ENCODE measurements at regions not wholly inside any gene's neighbourhood (a gene's known extent, or its start where the extent isn't known, plus 50 kb on each side); places are given as distances from the start of the nearest gene placed in this dataset.

DNA sequence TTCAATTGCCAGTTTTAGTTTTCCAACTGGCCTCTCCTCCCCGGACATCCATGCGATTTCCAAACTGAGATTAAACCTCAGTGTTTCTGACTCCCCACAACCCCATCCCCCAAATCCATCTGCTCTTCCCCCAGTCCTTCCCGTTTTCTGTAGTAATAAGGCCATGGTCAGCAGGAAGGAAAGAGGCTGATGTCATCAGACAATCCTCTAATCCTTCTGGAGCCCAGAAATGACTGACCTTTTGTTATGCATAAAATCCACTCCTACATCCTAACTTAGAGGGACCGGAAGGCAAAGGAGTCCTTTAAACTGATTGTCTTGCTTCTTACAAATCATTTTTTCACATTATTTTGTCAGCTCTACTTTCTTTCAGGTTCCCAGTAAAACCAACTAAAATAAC is 155.8 kb downstream of the INO80D start:
- TF ChIP-seq, protein P1, sequence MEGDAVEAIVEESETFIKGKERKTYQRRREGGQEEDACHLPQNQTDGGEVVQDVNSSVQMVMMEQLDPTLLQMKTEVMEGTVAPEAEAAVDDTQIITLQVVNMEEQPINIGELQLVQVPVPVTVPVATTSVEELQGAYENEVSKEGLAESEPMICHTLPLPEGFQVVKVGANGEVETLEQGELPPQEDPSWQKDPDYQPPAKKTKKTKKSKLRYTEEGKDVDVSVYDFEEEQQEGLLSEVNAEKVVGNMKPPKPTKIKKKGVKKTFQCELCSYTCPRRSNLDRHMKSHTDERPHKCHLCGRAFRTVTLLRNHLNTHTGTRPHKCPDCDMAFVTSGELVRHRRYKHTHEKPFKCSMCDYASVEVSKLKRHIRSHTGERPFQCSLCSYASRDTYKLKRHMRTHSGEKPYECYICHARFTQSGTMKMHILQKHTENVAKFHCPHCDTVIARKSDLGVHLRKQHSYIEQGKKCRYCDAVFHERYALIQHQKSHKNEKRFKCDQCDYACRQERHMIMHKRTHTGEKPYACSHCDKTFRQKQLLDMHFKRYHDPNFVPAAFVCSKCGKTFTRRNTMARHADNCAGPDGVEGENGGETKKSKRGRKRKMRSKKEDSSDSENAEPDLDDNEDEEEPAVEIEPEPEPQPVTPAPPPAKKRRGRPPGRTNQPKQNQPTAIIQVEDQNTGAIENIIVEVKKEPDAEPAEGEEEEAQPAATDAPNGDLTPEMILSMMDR (tag by site-specific recombination; IDR thresholded peaks at IDR 0.05) = no peak
- no peak for TF ChIP-seq ZNF48 (tag by site-specific recombination; IDR thresholded peaks at IDR 0.05)
- no peak for TF ChIP-seq EGR2 (tag by site-specific recombination; IDR thresholded peaks at IDR 0.05; ENCODE audit: low read depth)
- TF ChIP-seq ZNF561 (tag by site-specific recombination; IDR thresholded peaks at IDR 0.05; ENCODE audit: borderline replicate concordance) = no peak
- no peak for TF ChIP-seq GLI2 (tag by site-specific recombination; IDR thresholded peaks at IDR 0.05; ENCODE audit: borderline replicate concordance, low read depth)
- no peak for TF ChIP-seq REST (tag by site-specific recombination; IDR thresholded peaks at IDR 0.05)
- TF ChIP-seq, protein P2, sequence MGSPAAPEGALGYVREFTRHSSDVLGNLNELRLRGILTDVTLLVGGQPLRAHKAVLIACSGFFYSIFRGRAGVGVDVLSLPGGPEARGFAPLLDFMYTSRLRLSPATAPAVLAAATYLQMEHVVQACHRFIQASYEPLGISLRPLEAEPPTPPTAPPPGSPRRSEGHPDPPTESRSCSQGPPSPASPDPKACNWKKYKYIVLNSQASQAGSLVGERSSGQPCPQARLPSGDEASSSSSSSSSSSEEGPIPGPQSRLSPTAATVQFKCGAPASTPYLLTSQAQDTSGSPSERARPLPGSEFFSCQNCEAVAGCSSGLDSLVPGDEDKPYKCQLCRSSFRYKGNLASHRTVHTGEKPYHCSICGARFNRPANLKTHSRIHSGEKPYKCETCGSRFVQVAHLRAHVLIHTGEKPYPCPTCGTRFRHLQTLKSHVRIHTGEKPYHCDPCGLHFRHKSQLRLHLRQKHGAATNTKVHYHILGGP (tag by site-specific recombination; IDR thresholded peaks at IDR 0.05) = no peak
- no peak for TF ChIP-seq ZNF335 (tag by site-specific recombination; conservative IDR thresholded peaks at IDR 0.05)
- TF ChIP-seq ZNF596 (tag by site-specific recombination; IDR thresholded peaks at IDR 0.05) = no peak
